Neural crest cell (in vitro differentiated cells): ENCODE measurements at regions not wholly inside any gene's neighbourhood (a gene's known extent, or its start where the extent isn't known, plus 50 kb on each side); places are given as distances from the start of the nearest gene placed in this dataset.
"Not testable (repeated sequence)": the region's sequence is repeated elsewhere in the genome, so short reads cannot be mapped to it uniquely, and the experiment has no call there.

Experiments
- DNase-seq: peaks from one replicate; pipeline ENCODE4 v3.0.0; 2021; ENCODE audit warnings: low read depth, mixed read lengths, low spot score
- H3K27ac Mint-ChIP-seq: one replicate; pipeline ENCODE4 v1.8.0; 2021; ENCODE audit warnings: mild to moderate bottlenecking, mixed read lengths; ENCODE audit not compliant: unreplicated experiment
- H3K27me3 Mint-ChIP-seq: 2 replicates; pipeline ENCODE4 v1.8.0; 2021; ENCODE audit warnings: low read depth, mild to moderate bottlenecking, mixed read lengths
- H3K36me3 Mint-ChIP-seq: 2 replicates; pipeline ENCODE4 v1.8.0; 2021; ENCODE audit warnings: low read depth, mild to moderate bottlenecking, mixed read lengths
- H3K4me1 Mint-ChIP-seq: 2 replicates; pipeline ENCODE4 v1.8.0; 2021; ENCODE audit warnings: mixed read lengths
- H3K4me3 Mint-ChIP-seq: one replicate; pipeline ENCODE4 v1.8.0; 2021; ENCODE audit warnings: mild to moderate bottlenecking, mixed read lengths
- H3K9me3 Mint-ChIP-seq: 2 replicates; pipeline ENCODE4 v1.8.0; 2021; ENCODE audit warnings: mixed read lengths
- CTCF ChIP-seq: fragments of 200-600 bp; sonication (generic); conservative IDR thresholded peaks from 2 replicates; pipeline ENCODE4 v1.5.0; 2021; ENCODE audit warnings: antibody characterized with exemption, mild to moderate bottlenecking

- not testable (repeated sequence) for H3K27ac Mint-ChIP-seq, H3K4me3 Mint-ChIP-seq, H3K27me3 Mint-ChIP-seq, H3K36me3 Mint-ChIP-seq, H3K4me1 Mint-ChIP-seq, DNase-seq, H3K9me3 Mint-ChIP-seq
These were observed 195.6 kb upstream of the ZNF469 start for GRCh38 chr16:88186889-88187870.

GRCh38 chr16:88188171-88188895 is 194.4 kb upstream of the ZNF469 start:
- DNase-seq, H3K27ac Mint-ChIP-seq, H3K4me3 Mint-ChIP-seq, H3K36me3 Mint-ChIP-seq, H3K4me1 Mint-ChIP-seq, H3K27me3 Mint-ChIP-seq: not testable (repeated sequence)
- H3K9me3 Mint-ChIP-seq = peaks cover 12% of the 10 kb centered on the region

- not testable (repeated sequence) for H3K36me3 Mint-ChIP-seq, DNase-seq, H3K9me3 Mint-ChIP-seq, H3K27me3 Mint-ChIP-seq, H3K27ac Mint-ChIP-seq, H3K4me3 Mint-ChIP-seq
- peaks cover 19% of the 10 kb centered on the region for H3K4me1 Mint-ChIP-seq
These were observed 192.1 kb upstream of the ZNF469 start for GRCh38 chr16:88190592-88191095.

GRCh38 chr16:88191168-88191567 is 191.6 kb upstream of the ZNF469 start:
- H3K27ac Mint-ChIP-seq, H3K4me3 Mint-ChIP-seq, H3K9me3 Mint-ChIP-seq, H3K27me3 Mint-ChIP-seq, H3K36me3 Mint-ChIP-seq, DNase-seq: not testable (repeated sequence)
- peaks cover 17% of the 10 kb centered on the region for H3K4me1 Mint-ChIP-seq

- H3K9me3 Mint-ChIP-seq = peaks cover 5% of the 10 kb centered on the region
- DNase-seq = no peak
- H3K4me3 Mint-ChIP-seq = no peak overlapping the region
- H3K36me3 Mint-ChIP-seq = peaks cover 4% of the 10 kb centered on the region
- H3K4me1 Mint-ChIP-seq = peaks cover 17% of the 10 kb centered on the region
- H3K27me3 Mint-ChIP-seq = no peaks in the 10 kb centered on the region
- H3K27ac Mint-ChIP-seq = no peak overlapping the region
- TF ChIP-seq CTCF = no peak
These were observed 190.2 kb upstream of the ZNF469 start for GRCh38 chr16:88192601-88193000.

GRCh38 chr16:88193706-88194396 is 188.9 kb upstream of the ZNF469 start:
- not testable (repeated sequence) for H3K9me3 Mint-ChIP-seq, H3K27me3 Mint-ChIP-seq, H3K36me3 Mint-ChIP-seq, H3K4me3 Mint-ChIP-seq, H3K27ac Mint-ChIP-seq
- peak; percentile 48 for DNase-seq
- H3K4me1 Mint-ChIP-seq = peaks cover 17% of the 10 kb centered on the region
- peak; percentile 73 for TF ChIP-seq CTCF
